ENCODE measurements at regions not wholly inside any gene's neighbourhood (a gene's known extent, or its start where the extent isn't known, plus 50 kb on each side); places are given as distances from the start of the nearest gene placed in this dataset.

GRCh38 chr11:15635521-15635920 lies 520.8 kb downstream of the INSC start:
- TF ChIP-seq, protein P1, sequence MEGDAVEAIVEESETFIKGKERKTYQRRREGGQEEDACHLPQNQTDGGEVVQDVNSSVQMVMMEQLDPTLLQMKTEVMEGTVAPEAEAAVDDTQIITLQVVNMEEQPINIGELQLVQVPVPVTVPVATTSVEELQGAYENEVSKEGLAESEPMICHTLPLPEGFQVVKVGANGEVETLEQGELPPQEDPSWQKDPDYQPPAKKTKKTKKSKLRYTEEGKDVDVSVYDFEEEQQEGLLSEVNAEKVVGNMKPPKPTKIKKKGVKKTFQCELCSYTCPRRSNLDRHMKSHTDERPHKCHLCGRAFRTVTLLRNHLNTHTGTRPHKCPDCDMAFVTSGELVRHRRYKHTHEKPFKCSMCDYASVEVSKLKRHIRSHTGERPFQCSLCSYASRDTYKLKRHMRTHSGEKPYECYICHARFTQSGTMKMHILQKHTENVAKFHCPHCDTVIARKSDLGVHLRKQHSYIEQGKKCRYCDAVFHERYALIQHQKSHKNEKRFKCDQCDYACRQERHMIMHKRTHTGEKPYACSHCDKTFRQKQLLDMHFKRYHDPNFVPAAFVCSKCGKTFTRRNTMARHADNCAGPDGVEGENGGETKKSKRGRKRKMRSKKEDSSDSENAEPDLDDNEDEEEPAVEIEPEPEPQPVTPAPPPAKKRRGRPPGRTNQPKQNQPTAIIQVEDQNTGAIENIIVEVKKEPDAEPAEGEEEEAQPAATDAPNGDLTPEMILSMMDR (IDR thresholded peaks at IDR 0.05), result no peak
- TF ChIP-seq POLR2A (IDR thresholded peaks at IDR 0.05), result no peak
